HG03565 (cell line): ENCODE measurements at regions not wholly inside any gene's neighbourhood (a gene's known extent, or its start where the extent isn't known, plus 50 kb on each side); places are given as distances from the start of the nearest gene placed in this dataset.
"Not testable (repeated sequence)": the region's sequence is repeated elsewhere in the genome, so short reads cannot be mapped to it uniquely, and the experiment has no call there.

Source experiments
- ATAC-seq: cut with Tn5 transposase; IDR thresholded peaks from one replicate; pipeline ENCODE4 v1.9.1; 2021; ENCODE audit warnings: mild to moderate bottlenecking, moderate library complexity; ENCODE audit not compliant: unreplicated experiment

DNA sequence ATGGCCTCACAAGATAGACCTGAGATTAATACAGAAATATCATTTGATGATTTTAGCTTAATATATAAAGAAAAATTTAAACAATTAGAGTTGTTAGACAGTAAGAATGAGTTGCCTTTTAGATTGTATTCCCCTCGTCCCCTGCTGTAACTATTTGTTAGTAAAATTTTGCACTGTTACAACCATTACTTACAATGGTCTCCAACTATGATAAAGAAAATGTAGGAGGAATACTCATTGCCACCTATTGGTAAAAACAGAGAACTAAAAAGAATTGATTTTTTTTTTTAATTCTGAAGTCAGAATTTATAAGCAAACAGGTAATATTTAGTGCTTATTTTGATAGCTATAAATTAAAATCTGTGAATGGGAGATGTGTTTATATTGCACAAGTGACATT, 937.6 kb downstream of the TLE4 start:
- no peak for ATAC-seq

DNA sequence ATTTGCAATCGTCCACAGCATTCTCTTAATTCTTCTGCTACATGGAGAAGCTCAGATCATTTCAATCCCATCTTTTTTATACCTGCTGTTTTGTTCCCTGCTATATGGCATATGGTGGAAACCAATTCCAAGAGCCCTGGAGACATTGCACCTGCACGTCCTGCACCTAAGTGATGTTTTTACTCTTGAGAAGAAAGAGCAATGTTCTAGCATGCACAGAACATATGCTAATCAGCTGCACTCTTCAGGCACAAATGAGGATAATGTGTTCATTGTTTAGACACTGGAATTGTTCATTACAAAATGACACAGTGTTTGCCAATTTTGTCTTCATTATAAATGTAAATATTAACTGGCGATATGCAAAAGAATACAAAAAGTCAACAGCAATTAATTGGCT, 935.8 kb downstream of the TLE4 start:
- no peak for ATAC-seq

DNA sequence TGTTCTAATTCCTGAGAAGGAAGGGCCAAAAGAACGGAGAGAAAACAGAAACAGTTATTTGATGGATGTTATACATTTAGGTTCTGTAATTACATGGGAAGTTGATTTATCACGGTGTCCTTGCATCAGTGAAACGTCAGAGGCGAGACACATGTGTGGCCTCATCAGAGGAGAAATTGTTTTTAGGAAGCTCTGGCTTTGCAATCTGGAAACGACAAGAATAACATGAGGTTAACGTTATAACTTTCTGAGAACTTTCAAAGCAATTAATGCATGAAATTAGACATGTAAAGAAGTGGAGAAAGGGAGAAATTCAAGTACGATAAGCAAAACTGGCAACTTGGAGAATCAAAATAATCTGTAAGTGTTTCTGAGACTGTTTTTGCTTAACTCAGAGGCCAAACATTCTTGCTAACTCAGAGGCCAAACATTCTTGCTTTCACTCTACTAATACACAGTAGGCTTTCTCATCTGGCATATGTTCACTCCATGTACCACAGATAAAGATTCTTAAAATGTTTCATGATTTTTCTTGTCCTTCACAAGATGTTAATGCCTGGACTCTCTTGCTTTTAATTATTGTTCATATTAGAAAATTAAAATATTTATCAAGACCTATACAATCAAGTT, 933.0 kb downstream of the TLE4 start:
- no peak for ATAC-seq

DNA sequence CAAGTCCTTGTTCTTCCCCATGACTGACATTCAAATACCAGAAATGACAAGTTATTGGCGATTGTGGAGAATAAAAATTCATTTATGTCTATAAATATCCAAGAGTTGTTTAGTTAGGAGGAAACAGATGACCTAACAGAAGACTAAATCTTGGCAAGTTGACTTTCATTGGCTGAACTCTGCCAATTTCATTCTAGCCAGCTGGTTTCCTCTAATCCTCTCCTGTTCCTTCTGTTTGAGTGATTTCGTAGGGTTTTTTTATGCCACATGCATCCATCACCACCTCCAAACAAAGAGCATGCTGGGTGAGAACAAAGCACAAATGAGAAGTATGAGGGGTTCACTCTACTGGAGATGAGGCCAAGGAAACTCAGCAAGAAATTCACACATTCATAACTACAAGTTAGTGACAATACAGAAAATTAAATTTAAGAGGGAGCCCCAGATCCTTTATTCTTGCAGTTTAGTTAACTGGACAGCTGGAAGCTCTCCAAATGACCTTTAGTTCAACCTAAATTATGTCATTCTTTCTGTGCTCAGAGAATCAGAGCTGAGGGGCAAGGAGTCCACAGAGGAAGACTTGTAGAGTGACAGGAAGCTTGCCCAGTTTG, 932.0 kb downstream of the TLE4 start:
- ATAC-seq: no peak

DNA sequence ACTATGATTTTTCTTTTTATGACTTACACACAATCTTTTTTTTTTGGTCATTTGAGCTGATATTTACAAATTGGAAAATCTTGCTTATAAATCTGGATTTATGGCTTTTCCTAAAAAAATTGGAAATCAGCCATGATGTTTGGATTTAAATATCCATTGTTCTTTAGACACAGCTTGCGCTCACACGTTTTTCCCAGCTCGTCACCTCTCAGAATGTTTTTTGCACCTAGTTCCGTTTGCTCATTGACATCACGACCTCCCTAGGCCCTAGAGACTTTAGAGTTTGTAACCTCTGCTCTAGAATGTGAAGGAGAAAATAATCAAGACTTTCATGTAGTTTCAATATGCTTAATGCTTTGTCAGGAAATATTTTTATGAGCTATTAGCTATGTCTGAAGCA, 930.5 kb downstream of the TLE4 start:
- no peak for ATAC-seq

DNA sequence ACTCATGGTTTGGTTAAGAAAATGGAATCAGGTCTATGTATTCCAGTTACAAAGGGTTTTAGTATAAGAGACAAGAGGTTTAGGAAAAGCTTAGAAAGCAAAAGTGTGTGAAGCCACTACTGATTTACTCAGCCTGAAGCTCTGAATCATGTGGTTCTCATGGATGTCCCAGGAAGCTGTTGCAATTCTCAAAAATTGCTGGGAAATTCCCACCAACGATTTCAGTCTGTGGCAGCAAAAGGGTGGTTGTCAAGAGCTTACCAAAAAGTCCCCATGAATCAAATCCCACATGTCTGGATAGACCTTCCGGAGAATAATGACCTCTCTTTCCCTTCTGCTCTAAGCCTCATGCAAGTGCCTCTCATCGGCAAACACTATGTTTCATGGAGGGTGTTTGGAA, 929.9 kb downstream of the TLE4 start:
- no peak for ATAC-seq

DNA sequence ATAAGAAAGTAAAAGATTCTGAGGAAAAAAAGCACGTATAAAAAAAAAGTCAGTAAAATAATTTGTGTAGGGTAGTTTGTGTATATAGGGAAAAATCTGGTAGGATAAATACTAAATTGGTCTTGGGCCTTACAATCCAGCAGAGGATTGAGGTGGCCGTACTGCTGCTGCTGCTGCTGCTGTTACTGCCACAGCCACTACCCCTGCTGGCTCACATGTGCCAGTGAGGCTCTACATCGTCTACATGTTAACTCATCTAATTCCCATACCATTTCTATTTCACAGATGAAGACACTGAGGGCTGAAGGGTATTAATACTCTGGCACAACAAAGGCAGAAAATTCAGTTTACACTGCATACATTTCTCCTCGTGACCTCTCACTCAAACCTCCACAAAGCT, 928.5 kb downstream of the TLE4 start:
- no peak for ATAC-seq

DNA sequence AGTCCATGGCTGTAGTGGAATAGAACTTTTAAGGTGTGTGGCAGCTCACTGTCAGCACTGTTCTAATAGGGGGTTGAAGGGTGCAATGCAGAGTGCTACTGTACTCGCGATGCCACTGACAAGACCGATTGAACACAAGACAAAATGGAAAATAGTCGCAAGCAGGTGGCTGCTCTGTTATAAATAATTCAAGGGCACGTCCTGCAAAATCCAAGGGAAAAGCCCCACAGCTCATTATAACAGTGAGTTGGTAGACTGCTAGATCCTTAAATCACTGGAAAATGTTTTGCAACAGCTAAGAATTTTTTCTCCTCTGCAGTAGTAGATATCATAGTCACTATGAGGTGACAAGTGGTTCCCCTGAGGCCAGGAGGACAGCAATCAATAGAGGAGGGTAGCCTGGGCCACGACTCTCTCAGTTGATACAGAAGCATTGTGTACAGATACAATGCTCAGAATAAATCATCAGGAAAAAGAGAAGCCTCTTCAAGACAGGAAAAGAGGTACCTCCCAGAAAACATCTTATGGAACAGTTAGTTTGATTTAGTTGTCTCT, 926.3 kb downstream of the TLE4 start:
- no peak for ATAC-seq

DNA sequence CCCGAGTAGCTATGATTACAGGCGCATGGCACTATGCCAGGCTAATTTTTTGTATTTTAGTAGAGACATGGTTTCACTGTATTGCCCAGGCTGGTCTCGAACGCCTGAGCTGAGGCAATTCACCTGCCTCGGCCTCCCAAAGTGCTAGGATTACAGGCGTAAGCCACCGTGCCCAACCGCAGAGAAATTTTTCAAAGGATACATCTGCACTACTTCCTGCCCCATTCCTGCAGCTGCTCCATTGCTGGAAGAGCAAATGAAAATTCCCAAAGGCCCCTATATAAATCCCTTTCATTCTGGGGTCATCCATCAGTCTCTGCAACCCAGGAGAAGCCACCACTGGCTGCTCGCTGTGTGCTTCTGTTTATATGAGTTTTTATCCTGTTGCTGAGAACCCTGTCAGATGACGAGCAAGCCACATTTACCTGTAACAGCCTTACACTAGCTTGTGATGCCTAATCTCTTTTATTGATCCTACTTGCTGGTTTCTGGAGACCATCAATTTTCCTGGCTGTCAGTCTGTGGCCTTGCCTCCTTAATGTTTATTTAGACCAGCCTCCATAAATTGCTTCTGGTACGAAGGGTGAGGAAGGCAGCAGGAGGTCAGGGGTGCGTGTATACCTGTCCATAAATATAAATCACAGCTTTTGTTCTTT, 925.3 kb downstream of the TLE4 start:
- no peak for ATAC-seq

DNA sequence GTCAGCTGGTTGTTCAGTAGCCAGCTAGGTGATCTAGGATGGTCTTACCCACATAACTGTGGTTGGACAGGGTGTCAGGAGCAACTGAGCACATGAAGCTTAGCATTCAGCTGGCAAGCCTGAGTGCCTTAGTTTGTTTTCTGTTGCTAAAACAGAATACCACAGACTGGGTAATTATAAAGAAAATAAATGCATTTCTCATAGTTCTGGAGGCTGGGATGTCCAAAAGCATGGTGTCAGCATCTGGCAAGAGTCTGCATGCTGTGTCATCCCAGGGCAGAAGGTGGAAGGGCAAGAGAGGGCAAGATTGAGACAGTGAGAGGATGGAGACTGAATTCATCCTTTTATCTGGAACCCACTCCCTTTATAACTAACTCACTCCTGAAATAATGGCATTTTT, 921.5 kb downstream of the TLE4 start:
- no peak for ATAC-seq

DNA sequence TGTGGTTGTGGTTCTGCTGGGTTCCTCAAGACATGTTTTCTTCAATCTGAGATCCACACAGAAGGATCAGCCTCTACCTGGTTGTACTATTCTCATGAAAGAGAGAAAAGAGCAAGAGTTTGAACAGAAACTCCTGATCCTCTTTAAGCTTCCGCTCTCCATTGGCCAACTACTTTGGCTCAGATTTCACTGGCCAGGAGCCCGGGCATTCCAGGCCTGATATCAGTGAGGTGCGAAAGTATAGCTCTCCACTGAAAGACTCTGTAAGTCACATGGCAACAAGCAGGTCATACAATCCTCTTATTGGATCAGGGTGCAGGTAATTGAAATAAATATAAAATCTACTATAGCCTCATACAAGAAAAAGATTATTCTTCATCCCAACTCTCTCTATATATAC, 920.5 kb downstream of the TLE4 start:
- no peak for ATAC-seq

DNA sequence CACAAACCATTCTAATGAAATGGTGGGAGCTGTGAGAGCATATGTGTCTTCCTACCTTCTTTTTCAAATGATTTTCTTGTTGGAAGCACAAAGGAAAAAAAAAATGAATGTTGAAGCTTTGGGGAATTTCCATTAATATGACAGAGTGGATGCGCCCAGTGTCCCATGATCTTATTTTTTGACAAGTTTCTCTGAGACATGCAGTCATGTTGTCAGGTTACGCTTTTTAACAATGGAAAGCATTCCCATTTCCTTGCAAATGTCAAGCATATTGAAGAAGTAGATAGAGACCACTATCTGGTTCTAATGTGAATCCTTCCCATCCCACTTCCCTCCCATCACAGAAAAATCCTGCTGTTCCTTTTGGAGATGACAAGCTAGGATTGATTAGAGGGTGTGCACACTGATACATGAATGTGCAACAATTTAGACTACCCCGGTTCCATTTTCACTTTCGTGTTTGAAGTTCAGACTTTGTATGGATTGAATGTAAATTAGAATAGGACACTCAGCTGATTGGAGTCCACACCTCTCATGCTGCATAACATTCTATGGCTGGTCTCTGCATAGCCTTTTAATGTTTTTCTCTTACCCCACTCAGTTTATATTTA, 919.4 kb downstream of the TLE4 start:
- no peak for ATAC-seq

DNA sequence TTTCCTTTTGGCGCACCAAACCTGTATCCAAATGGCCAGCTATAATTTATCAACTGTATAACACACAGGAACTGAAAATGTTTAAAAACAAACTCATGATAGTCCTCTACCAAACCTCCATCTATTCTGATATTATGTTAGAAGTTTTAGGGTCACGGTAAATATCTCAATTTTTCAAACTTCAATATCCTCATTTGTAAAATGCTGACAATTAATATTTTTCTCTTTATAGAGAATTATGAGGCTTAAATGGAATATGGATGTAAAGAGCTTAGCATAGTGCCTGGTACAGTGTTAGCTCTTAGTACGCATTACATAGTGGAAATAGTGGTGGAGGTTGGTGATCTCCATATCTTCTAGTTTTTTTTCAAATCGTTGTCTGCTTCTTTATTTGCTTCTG, 917.6 kb downstream of the TLE4 start:
- no peak for ATAC-seq

DNA sequence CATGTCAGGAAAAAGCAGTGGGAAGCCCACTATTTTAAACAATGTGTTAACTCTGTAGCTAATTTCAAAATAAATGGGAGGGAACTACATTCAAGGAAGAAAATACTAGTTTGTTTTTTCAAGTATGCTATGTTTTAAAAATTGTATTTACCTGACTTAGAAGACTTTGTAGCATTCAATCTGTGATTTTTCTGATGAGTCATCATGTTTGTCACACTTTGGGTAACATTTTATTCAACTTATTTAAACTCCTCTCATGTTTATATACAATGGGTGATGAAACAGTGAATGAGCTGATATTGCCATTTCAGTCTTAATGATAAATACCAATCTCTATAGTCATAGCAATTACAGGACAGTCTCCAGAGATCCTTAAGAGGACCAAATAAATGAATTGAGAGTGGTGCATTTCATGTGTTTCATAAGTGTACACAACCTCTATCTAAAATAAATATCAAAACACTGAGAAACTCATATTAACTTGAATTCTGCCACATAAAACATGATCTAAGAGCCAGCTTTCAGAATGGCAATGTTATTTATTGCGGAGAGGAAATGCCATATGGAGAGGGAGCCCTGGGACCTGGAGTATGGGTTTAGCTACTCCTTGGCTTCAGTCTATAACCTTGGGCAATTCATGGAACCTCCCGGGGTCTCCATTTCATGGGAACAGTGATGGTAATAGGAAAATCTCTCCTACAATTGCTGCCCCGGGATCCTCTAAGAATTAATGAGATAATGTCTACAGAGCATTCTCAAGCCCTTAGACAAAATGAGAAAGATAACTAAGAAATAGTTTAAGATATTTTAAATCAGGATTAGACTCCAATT, 913.9 kb downstream of the TLE4 start:
- no peak for ATAC-seq

DNA sequence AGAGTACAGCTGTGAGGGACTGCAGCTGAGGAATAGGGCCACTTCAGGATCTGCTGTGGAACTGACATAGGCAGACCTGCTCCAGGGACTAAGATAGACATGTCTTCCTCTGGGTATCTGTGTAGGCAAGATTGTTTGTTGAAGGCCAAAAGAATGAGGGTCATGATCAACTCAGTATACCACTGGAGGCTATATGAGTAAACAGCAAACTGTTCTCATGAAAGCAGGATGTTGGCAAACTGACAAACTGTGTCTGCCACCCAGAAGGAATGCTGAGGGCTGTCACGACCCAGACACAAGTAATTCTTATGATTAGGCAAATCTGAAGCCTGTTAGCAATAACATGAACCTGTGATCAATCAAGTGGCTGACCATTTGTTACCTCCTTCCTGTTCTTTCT, 910.5 kb downstream of the TLE4 start:
- ATAC-seq: not testable (repeated sequence)

DNA sequence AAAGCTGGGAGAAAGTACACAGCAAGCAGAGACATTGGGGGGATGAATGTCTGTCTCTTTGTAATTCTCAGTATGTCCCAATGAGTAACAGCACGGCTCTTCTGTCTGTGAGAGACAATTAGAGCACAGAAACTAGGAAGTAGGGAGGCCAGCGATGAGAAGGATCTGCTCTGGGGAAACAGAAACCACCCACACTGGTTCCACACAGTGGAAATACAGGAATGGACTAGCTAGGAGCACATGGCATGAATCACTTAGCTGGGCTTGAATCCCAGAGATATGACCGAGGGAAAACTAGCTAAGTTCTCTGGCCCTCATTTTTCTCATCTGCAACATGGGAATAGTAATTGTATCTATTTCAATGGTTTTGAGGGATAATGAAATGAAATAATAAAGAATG, 895.9 kb downstream of the TLE4 start:
- no peak for ATAC-seq

DNA sequence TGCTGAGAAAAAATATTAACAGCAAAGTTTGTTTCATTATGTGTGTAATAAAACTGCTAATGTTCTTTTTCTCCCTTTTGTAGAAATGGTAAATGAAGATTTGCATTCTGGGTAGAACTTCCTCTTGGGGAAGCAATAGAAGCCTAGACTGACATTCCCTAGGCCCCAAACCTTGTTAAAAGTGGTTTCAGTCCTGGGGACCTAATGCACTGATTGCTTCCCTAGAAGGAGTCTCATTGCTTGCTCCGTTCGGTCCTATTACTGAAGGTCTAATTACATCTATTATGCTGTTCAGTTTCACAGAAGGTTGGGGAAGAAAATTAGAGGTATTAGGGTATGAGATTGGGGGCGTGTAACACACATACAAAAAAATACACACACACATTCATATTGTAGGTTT, 893.8 kb downstream of the TLE4 start:
- ATAC-seq: no peak

DNA sequence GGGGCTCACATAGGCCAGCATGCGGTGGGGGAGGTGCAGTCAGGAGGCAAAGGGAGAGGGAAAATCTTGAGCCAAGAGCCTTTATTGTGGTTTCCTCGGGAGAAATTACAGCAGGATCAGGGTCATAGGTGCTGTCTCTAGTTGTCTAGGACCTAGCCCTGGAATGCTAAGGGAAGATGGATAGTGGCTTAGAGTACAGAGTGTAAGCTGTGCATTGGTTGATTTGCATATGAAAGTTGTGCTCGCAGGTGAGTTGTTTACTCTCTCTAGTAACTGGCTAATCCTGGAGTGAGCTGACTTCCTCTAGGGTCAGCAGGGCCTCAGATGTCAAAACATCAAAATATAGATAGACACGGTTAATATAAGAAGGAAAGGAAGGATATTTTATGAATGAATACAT, 877.7 kb downstream of the TLE4 start:
- no peak for ATAC-seq

DNA sequence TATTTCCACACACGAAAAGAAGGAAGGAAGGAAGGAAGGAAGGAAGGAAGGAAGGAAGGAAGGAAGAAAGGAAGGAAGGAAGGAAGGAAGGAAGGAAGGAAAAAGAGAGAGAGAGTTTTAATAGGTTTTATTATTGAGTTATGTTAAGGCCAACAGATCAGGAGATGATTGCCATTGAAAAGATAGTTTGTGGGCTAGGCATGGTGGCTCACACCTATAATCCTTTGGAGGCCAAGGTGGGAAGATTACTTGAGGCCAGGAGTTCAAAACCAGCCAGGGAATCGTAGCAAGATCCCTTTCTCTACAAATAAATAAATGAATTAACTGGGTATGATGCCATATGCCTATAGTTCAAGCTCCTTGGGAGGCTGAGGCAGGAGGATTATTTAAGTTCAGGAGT, 877.2 kb downstream of the TLE4 start:
- no peak for ATAC-seq

DNA sequence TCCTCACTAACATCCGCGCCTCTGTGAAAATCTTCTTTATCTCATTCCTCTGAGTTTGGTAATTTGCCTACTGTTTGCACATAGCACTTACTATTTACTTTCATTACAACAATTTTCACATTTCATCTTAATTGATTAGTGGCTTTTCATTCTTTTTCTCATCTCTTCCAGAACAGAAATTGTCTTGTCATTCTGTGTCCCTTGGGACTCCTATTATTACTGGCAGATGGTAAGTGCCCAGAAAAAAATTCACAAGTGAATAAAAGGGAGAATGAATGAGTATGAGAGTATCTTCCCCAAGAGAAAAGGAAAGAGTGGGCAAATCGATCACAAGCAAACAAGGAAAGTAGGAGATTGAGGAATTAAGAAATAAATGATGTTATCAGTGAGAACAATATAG, 876.1 kb downstream of the TLE4 start:
- no peak for ATAC-seq

DNA sequence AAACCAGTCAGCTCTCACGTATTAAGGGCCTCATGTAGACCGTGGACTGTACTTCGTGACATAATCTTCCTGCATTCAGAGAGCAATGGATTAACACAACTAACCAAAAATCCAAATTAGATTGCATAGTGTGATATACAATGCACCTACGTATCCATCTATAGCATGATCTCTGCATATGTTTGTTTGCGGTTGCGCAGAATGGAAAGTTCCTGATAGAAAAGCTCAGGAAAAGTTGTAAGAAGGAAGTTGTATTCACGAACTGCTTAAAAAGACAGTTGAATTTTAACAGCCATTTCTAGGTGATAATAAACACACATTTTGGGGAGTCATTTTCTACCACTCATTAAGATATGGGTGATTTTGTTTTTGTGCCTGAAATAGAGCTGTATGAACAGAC, 869.0 kb downstream of the TLE4 start:
- no peak for ATAC-seq
